RWPE1 (cell line): ENCODE measurements at regions not wholly inside any gene's neighbourhood (a gene's known extent, or its start where the extent isn't known, plus 50 kb on each side); places are given as distances from the start of the nearest gene placed in this dataset.

Experiments
- CTCF ChIA-PET: fragments of 350-600 bp; sonication (Branson Sonifier 250); formaldehyde crosslinking; extraction: SDS; loops from one replicate; lab custom pipeline; 2021; lab: Yijun Ruan, JAX
- POLR2A ChIA-PET: fragments of 400-600 bp; formaldehyde crosslinking; extraction: SDS; loops from one replicate; lab custom pipeline; 2020; ENCODE audit warnings: antibody characterized with exemption; ENCODE audit not compliant: low non-redundant PET; lab: Yijun Ruan, JAX
- DNase-seq: peaks from one replicate; pipeline ENCODE4 v3.0.0; 2012; ENCODE audit warnings: low spot score
- H3K27ac ChIP-seq: fragments of 450-650 bp; 2 replicates; pipeline ENCODE4 v1.5.1; 2017
- TF ChIP-seq, protein P1 (sequence below): fragments of 450-650 bp; conservative IDR thresholded peaks from 2 replicates; pipeline ENCODE4 v1.5.1; 2017; ENCODE audit warnings: low read depth, mild to moderate bottlenecking

DNA sequence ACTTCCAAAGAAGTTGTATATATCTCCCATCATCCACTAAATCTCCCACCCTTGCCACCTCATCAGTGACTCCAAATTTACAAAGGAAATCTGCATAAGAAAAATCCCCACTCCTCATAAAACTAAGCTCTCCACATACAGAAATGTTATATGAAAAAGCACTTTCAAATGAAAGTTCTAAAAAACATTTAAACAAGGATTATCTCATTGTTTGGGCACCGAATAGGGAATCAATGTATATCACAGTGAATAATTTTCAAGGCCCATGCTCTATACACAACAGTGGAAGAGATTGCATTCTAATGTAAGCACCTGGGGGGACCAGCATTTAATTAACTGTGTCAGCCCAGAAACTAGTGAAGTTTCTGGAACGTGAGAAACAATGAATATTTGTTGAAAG is 70.1 kb downstream of the OSR1 start:
- POLR2A ChIA-PET, result no interaction called here
- no peak overlapping the region for H3K27ac ChIP-seq
- DNase-seq, result no peak
- CTCF ChIA-PET, result no interaction called here
- TF ChIP-seq, protein P1, sequence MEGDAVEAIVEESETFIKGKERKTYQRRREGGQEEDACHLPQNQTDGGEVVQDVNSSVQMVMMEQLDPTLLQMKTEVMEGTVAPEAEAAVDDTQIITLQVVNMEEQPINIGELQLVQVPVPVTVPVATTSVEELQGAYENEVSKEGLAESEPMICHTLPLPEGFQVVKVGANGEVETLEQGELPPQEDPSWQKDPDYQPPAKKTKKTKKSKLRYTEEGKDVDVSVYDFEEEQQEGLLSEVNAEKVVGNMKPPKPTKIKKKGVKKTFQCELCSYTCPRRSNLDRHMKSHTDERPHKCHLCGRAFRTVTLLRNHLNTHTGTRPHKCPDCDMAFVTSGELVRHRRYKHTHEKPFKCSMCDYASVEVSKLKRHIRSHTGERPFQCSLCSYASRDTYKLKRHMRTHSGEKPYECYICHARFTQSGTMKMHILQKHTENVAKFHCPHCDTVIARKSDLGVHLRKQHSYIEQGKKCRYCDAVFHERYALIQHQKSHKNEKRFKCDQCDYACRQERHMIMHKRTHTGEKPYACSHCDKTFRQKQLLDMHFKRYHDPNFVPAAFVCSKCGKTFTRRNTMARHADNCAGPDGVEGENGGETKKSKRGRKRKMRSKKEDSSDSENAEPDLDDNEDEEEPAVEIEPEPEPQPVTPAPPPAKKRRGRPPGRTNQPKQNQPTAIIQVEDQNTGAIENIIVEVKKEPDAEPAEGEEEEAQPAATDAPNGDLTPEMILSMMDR, result no peak

DNA sequence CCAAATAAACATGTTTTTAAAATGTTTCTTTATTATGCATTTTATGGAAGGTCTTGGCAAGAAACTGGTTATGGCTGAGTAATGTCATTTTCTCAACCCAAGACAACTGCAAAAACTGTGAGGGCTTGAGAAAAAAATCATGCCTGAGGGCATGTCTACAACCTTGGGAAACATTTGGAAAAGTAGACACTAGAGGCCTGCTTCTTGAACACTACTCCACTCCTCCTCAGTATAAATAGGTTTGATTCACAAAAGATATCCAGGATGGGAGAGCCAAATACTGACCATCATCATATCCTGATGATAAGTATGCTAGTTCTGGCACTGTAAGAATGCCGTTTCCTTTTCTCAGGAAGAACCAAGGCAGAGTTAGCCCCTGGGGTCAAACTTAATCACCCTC is 71.1 kb downstream of the OSR1 start:
- H3K27ac ChIP-seq, result no peak overlapping the region
- POLR2A ChIA-PET, result no interaction called here
- no peak for DNase-seq
- CTCF ChIA-PET, result no interaction called here
- TF ChIP-seq, protein P1, result no peak

DNA sequence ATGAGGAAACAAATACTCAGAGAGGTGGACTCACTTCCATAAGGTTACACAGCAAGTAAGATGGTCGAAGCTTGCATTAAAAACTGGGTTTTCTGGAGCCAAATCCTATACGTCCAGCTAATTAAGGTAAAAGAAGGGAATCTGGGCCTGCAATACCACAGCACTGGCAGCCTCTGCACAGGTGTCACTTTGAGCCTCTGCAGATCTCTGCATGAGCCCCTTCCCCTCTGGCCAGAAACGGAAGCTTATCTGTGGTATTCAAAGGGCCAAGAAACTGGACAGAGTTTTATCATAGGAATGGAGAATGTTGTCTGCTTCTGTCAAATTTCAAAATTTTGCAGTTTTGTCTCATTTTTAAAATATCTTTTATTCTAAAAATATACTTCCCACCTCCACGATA is 76.1 kb downstream of the OSR1 start:
- TF ChIP-seq, protein P1, result no peak
- H3K27ac ChIP-seq, result no peak overlapping the region
- POLR2A ChIA-PET, result no interaction called here
- CTCF ChIA-PET, result interaction anchor here (0.8 to 1.1 kb wide), 2 partner anchors 15 to 533 kb away, joined by 3 read pairs; no protein-coding TSS in a partner anchor
- DNase-seq, result no peak

DNA sequence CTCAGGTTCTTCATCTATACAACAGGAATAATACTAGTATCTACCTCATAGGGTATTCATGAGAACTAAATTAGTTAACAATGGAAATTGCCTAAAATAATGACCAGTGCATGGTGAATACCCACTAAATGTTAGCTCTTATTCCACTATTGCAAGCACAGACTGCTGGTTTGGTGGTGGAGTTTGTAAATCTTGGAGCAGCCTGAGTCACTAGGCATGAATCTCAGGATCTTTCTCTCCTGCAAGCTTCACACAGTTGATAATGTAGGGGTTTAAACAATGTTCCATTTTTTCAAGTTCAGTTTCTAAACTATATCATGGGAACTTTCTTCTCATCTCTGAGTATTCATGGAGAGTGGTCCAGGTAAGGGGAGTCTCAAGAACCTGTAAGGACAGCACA is 84.0 kb downstream of the OSR1 start:
- CTCF ChIA-PET, result no interaction called here
- no peak for DNase-seq
- TF ChIP-seq, protein P1, result no peak
- H3K27ac ChIP-seq, result no peak overlapping the region
- POLR2A ChIA-PET, result interaction anchor here (0.5 kb wide), 1 partner anchor 281 kb away, joined by 3 read pairs; no protein-coding TSS in a partner anchor

DNA sequence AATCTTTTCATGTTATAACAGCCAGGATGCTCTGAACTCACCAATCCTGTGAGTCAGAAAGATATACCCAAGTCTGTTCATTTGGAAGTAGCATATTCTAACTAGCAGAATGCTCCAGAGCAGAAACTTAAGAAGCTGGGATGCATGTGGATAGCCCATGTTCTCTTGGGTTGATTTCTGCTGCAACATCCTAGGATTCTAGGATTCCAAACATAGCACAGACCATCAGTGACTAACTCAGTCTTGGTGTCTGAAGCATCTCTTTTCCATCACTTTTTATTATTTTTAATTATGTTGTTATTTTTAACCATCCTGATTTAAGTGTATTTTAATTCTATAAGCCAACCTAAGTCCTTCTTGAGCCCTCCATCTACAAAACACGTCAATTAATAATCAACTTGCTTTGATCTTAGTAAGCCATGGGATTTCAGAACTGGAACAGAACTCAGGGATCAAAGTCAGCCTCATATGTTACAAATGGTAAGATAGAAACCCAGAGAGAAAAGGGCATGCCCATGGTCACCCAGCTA is 85.4 kb downstream of the OSR1 start:
- POLR2A ChIA-PET, result no interaction called here
- TF ChIP-seq, protein P1, result no peak
- CTCF ChIA-PET, result interaction anchor here (0.5 kb wide), 1 partner anchor 17 kb away, joined by 4 read pairs; no protein-coding TSS in a partner anchor
- DNase-seq, result no peak
- H3K27ac ChIP-seq, result no peak overlapping the region

DNA sequence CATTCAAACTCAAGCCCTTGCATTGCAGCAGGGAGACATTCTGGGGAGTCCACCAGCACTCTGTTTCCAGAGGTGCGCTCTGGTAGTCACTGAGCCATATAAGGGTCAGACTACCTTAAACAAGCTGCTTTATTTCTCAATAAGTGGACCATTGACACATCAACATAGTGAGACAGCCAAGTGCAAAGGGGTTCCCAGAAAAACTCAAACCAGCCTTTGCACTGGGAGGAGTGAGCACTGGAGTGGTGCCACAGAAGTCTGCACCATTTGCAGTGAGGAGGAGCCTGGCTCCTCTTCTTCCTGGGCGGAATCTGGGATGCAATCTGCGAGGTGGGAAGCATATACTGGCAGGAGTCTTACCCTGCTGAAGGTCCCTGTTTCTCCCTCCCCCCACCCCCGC is 86.4 kb downstream of the OSR1 start:
- TF ChIP-seq, protein P1, result no peak
- CTCF ChIA-PET, result no interaction called here
- DNase-seq, result no peak
- POLR2A ChIA-PET, result no interaction called here
- no peak overlapping the region for H3K27ac ChIP-seq
